GM21360 (cell line): ENCODE measurements at regions not wholly inside any gene's neighbourhood (a gene's known extent, or its start where the extent isn't known, plus 50 kb on each side); places are given as distances from the start of the nearest gene placed in this dataset.

Experiments used
- ATAC-seq: cut with Tn5 transposase; IDR thresholded peaks from one replicate; pipeline ENCODE4 v1.9.1; 2021; ENCODE audit warnings: mild to moderate bottlenecking, moderate library complexity; ENCODE audit not compliant: unreplicated experiment

GRCh38 chr2:220980966-220981675 is 591.0 kb downstream of the EPHA4 start:
- ATAC-seq = no peak

DNA sequence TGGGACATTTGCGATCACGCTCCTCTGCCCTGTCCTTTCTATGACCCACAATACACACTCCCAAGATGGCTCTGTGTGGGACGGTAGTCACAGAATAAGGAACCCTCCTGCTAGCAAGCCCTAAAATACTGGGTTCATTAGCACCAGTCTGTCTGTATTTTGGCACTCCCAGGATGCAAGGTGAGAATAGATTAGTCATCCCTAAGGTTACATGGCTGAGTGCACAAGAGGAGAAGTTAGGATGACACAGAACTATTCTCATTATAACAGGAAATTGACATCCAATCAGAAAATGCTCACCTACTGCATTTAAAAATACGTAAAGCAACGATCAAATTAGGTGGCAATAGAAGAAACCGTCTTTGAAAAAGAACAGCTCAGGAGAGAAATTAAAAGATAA is 590.2 kb downstream of the EPHA4 start:
- no peak for ATAC-seq

- ATAC-seq = no peak
Measured at GRCh38 chr2:220985561-220985960, 586.5 kb downstream of the EPHA4 start.

- no peak for ATAC-seq
Measured at GRCh38 chr2:220987839-220988238, 584.3 kb downstream of the EPHA4 start.

DNA sequence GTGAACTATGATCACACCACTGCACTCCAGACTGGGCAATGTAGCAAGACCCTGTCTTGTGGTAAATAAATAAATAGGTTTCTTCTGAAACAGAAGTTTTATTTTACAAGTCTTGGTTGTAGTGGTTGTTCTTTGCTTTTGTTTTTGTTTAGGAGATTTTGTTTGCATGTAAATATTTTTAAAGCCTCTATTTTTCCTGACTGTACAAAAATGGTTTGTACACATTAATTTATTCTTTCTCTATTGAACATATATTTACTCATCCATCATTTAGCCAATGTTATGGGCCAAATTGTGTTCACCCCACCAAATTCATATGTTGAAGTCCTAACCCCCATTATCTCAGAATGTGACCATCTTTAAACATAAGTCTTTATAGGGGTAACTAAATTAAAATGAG is 580.1 kb downstream of the EPHA4 start:
- no peak for ATAC-seq

- no peak for ATAC-seq
Measured at GRCh38 chr2:220994846-220995245, 577.3 kb downstream of the EPHA4 start.

DNA sequence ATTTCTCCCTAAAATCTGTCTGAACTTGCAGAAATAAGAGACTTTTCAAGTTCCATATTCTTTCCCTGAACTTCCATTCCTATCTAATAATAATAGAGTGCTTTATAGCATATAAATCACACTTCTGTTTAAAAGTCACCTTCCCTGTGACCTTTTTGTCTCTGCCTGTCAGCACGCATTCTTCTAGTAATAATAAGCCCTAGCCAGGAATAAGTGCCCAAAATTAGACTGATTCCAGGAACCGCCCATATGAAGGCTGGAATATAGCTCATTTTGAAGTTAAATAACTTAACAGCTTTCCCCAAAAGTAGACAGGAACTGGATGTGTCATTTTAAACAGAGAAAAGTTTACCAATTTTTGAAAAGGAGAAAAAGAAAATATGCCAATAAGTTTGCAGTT is 576.5 kb downstream of the EPHA4 start:
- no peak for ATAC-seq

- no peak for ATAC-seq
Measured at GRCh38 chr2:220998156-220998555, 573.9 kb downstream of the EPHA4 start.

- no peak for ATAC-seq
Measured at GRCh38 chr2:220999356-220999755, 572.7 kb downstream of the EPHA4 start.

DNA sequence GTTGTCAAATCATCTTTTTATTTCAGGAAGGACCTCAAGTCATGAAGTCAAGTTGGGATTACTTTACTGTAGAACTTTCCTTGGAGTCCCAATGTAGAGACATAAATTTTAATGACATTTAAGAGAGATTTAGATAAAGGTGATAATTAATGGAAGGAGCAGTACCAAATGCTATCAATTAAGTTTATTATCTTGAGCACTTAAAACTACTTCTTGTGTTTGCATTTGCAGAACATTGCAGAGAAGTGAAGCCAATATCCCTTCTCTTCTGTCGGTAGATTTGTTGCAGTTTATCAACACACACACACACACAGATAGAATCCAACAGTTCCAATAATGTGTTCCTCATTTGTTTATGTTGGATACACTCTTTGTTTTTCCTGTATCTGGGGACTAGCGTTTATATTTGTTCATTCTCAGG is 570.7 kb downstream of the EPHA4 start:
- ATAC-seq = no peak

GRCh38 chr2:221002101-221002685 is 569.9 kb downstream of the EPHA4 start:
- ATAC-seq = no peak

GRCh38 chr2:221005338-221005737 is 566.8 kb downstream of the EPHA4 start:
- no peak for ATAC-seq

DNA sequence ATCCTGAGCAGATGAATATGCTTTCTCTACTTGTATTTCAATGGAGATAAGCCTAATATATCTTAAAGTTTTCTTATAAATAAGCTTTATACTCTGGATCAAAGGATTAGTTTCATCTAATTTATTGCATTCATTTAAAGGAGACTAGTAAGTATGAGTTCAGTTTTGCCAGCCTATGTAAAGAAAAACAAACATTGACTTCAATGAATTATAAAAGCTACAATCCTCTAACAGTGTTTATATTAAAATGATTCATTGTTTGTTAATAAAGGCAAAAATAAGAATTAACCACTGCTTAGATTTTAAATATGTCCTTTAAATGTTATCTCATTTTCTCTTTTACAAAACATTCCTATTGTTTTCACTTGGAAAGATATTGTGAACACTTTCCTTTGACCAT is 566.0 kb downstream of the EPHA4 start:
- no peak for ATAC-seq

DNA sequence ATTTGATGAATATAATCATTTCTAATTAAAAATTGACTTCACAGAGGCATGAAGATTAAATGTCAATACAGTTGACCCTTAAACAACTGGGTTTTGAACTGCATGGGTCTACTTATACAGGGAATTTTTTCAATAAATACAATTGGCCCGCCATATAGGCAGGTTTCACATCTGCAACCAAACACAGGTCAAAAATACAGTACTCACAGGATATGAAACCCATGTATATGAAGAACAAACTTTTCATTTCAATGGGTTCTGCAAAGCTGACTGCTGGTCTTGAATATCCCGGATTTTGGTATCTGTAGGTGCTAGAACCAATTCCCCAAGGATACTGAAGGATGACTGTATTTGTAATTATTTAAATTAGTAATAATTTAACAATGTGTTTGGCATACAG is 555.6 kb downstream of the EPHA4 start:
- ATAC-seq = no peak

GRCh38 chr2:221018262-221018661 is 553.8 kb downstream of the EPHA4 start:
- no peak for ATAC-seq

DNA sequence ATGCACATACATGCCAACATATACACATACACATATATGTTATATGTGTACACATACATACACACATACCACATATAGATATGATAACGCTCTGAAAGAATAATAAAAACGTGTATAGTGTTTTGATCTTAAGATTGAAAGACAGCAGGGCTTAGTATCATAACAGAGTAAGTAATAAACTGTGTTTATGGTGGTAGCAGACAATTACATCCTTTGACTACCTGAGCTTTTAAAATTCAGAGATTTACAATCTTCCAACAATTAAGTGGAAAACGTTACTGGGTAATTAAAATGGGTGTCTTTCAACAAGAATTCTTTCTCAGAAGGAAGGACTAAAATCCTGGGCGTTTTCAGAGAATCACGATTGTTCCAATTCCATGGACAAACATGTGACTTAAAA is 552.4 kb downstream of the EPHA4 start:
- no peak for ATAC-seq

DNA sequence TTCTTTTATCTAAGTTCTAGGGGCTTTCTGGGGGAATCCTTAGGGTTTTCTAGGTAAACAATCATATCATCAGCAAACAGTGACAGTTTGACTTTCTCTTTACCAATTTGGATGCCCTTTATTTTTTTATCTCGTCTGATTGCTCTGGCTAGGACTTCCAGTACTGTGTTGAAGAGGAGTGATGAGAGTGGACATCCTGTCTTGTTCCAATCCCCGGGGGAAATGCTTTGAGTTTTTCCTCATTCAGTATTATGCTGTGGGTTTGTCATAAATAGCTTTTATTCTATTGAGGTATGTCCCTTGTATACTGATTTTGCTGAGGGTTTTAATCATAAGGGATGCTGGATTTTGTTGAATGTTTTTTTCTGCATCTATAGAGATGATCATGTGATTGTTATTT is 549.5 kb downstream of the EPHA4 start:
- ATAC-seq = no peak

GRCh38 chr2:221025398-221025797 is 546.7 kb downstream of the EPHA4 start:
- ATAC-seq = peak; percentile 65

GRCh38 chr2:221034026-221034701 is 537.9 kb downstream of the EPHA4 start:
- ATAC-seq = no peak

GRCh38 chr2:221034973-221035372 is 537.1 kb downstream of the EPHA4 start:
- no peak for ATAC-seq

- ATAC-seq = no peak
Measured at GRCh38 chr2:221042926-221043325, 529.2 kb downstream of the EPHA4 start.

DNA sequence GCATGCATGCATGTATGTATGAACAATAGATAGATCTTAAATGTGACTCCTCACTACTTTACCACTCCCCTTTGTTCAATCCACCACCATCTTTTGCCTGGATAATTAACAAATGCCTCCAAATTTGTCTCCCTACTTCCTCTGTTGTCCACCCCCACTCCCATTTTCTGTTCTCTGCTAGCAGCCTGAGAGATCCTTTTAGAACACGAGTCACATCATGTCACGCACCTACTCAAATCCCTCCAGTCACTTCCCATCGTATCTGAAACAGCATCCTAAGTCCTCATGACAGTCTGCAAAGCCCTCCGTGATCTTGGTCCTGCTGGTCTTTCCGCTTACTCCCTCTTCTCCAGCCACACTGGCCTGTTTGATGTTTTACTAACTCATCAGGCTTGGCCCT is 527.3 kb downstream of the EPHA4 start:
- no peak for ATAC-seq
